GM12878 (cell line): ENCODE measurements at regions not wholly inside any gene's neighbourhood (a gene's known extent, or its start where the extent isn't known, plus 50 kb on each side); places are given as distances from the start of the nearest gene placed in this dataset.

Source experiments
- ATAC-seq: fragments of 200-7000 bp; cut with Tn5 transposase; 3 replicates; pipeline ENCODE4 v1.9.1; 2020; ENCODE audit warnings: mild to moderate bottlenecking, moderate library complexity
- BruUV-seq: library from RNA; stranded (reverse); fragments of 400-500 nt; replicated peaks from 2 replicates; lab custom pipeline; 2021; lab: Mats Ljungman, UMichigan
- CTCF ChIA-PET: fragments of 300-600 bp; sonication (Branson Sonifier 250); formaldehyde crosslinking; extraction: SDS; loops from one replicate; lab custom pipeline; 2021; ENCODE audit warnings: inconsistent platforms; lab: Yijun Ruan, JAX
- POLR2A ChIA-PET: fragments of 350-600 bp; formaldehyde crosslinking; extraction: SDS; loops from one replicate; lab custom pipeline; 2021; ENCODE audit warnings: inconsistent platforms; lab: Charles Lee
- RAD21 ChIA-PET: fragments of 300-600 bp; sonication (Branson Sonifier 250); formaldehyde crosslinking; loops from one replicate; lab custom pipeline; 2023; ENCODE audit warnings: antibody characterized with exemption; ENCODE audit not compliant: unreplicated experiment; lab: Charles Lee
- SMC1A ChIA-PET: fragments of 300-600 bp; sonication (Branson Sonifier 250); formaldehyde crosslinking; loops from one replicate; lab custom pipeline; 2023; ENCODE audit not compliant: unreplicated experiment, uncharacterized antibody; lab: Charles Lee
- DNase-seq: peaks from one replicate; pipeline ENCODE4 v3.0.0-alpha.2; 2011; ENCODE audit warnings: low read depth, low spot score
- FAIRE-seq: peaks from 3 replicates; lab custom pipeline; 2011; peaks lifted over from hg19 to GRCh38; lab: Jason Lieb, UNC
- H2AFZ ChIP-seq: 2 replicates; pipeline ENCODE4 v1.6.0; 2011; ENCODE audit warnings: low read depth, low read length, control low read depth; ENCODE audit not compliant: control insufficient read depth
- H3K27ac ChIP-seq: 2 replicates; pipeline ENCODE4 v1.5.1; 2011; ENCODE audit warnings: control low read depth; ENCODE audit not compliant: control insufficient read depth, insufficient read depth
- H3K27me3 ChIP-seq, 2 experiments: replicated peaks in 1 of 2; 2 replicates each; pipeline versions ENCODE4 v1.6.0 to v1.6.1; 2011; ENCODE audit warnings: low read length in 1 of 2; ENCODE audit not compliant: control insufficient read depth in 2 of 2, insufficient read depth in 2 of 2
- H3K36me3 ChIP-seq, 2 experiments: 2 replicates each; pipeline ENCODE4 v1.5.1; 2011; ENCODE audit warnings: low read length in 1 of 2; ENCODE audit not compliant: control insufficient read depth in 2 of 2, insufficient read depth in 2 of 2
- H3K4me1 ChIP-seq: 2 replicates; pipeline ENCODE4 v1.6.1; 2011; ENCODE audit warnings: mild to moderate bottlenecking, low read length, moderate library complexity, mixed read lengths; ENCODE audit not compliant: control insufficient read depth, insufficient read depth
- H3K4me2 ChIP-seq: 2 replicates; pipeline ENCODE4 v1.6.0; 2011; ENCODE audit warnings: control low read depth; ENCODE audit not compliant: control insufficient read depth, insufficient read depth
- H3K4me3 ChIP-seq: fragments of 200-600 bp; sonication (generic); 2 replicates; pipeline ENCODE4 v1.5.1; 2016
- H3K79me2 ChIP-seq: 2 replicates; pipeline ENCODE4 v1.6.0; 2011; ENCODE audit warnings: low read length; ENCODE audit not compliant: control insufficient read depth, insufficient read depth
- H3K9ac ChIP-seq: 2 replicates; pipeline ENCODE4 v1.8.0; 2011; ENCODE audit warnings: low read length, control low read depth, mixed read lengths; ENCODE audit not compliant: control insufficient read depth, insufficient read depth
- H3K9me3 ChIP-seq: replicated peaks from 3 replicates; pipeline ENCODE4 v1.5.1; 2011; ENCODE audit warnings: mild to moderate bottlenecking, low read length; ENCODE audit not compliant: control insufficient read depth, insufficient read depth
- H4K20me1 ChIP-seq: 2 replicates; pipeline ENCODE4 v1.6.0; 2011; ENCODE audit not compliant: control insufficient read depth, insufficient read depth
- HDAC2 ChIP-seq: fragments of 200-600 bp; sonication (generic); IDR thresholded peaks from 2 replicates; pipeline ENCODE4 v1.6.1; 2017
- IKZF2 ChIP-seq, 2 experiments: fragments of 450-650 bp; IDR thresholded peaks; 2 replicates each; pipeline ENCODE4 v1.6.1; 2017; ENCODE audit warnings: mild to moderate bottlenecking in 2 of 2, moderate library complexity in 2 of 2
- RUNX3 ChIP-seq: IDR thresholded peaks from 2 replicates; pipeline ENCODE4 v1.6.1; 2012; ENCODE audit warnings: low read length, inconsistent platforms
- WGBS: methylation state at CpG from one replicate; pipeline ENCODE4 v1.1.6; 2016; ENCODE audit warnings: low lambda C conversion rate; ENCODE audit not compliant: insufficient replicate concordance, insufficient coverage; ENCODE audit errors: missing lambda C conversion rate; 5-methylcytosine and 5-hydroxymethylcytosine counted together
- in situ Hi-C: fragments of 300-500 bp; cut with MboI; formaldehyde crosslinking; loops from 9 replicates; pipeline ENCODE4 v1.14.3; 2018; ENCODE audit warnings: mixed read lengths
- intact Hi-C: fragments of 100-400 bp; cut with micrococcal nuclease; formaldehyde crosslinking; loops from one replicate; pipeline ENCODE4 v1.14.2; 2022; ENCODE audit not compliant: unreplicated experiment
- TF ChIP-seq, protein P1 (sequence below): fragments of 450-650 bp; IDR thresholded peaks from 2 replicates; pipeline ENCODE4 v1.6.1; 2017; ENCODE audit warnings: borderline replicate concordance

DNA sequence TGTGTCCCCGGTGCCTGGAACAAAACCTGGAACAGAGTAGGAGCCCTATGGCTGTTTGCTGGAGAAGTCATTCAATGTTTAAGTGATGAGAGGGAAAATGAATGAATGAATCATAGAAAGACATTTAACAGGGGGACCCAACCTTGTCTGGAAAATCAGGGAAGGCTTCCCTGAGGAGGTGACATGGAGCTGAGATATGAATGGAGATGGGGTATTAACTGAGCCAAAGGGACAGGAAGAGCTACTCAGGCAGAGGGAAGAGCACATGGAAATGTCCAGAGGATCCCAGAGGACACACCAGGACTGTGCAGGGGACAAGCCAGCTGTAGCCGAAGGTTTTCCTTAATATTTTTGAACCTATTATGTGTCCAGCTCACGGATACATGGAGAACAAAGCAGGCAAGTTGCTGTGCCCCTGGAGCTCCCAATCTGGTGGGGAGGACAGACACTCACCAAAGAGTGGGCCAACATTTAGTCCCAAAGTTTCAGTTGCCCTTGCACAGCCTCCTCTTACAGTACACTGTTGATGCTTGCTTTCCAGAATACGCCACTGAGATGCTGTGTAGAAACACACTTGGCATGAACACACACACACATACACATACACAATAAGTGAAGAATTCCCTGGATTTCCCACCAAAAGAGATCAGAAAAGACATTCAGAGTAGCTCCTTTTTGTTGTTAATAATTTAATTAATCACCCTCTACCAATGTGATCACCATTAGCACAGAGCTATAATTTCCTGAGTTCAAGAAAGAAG is 77.0 kb upstream of the PTPN1 start:
- Histone ChIP-seq H3K4me2 (no peak overlapping the region), H3K27ac (no peak overlapping the region), H2AFZ (no peak overlapping the region), H3K4me1 (no peaks in the 10 kb centered on the region), H3K9me3 (no peaks in the 10 kb centered on the region), H3K4me3 (no peak overlapping the region), H4K20me1 (no peaks in the 10 kb centered on the region), H3K36me3 (no peaks in the 10 kb centered on the region)
- ATAC-seq: no peak
- no TSS peak for BruUV-seq
- CTCF ChIA-PET: interaction anchor here (0.8 kb wide), 1 partner anchor 31 kb away, joined by 3 read pairs; no protein-coding TSS in a partner anchor
- POLR2A ChIA-PET: no interaction called here
- intact Hi-C loops: no loop called here
- RAD21 ChIA-PET: no interaction called here
- SMC1A ChIA-PET: no interaction called here
- DNase-seq: no peak
- FAIRE-seq: no peak
- WGBS: 67% methylated on average over 4 of the region's 4 CpGs
- TF ChIP-seq, protein P1, sequence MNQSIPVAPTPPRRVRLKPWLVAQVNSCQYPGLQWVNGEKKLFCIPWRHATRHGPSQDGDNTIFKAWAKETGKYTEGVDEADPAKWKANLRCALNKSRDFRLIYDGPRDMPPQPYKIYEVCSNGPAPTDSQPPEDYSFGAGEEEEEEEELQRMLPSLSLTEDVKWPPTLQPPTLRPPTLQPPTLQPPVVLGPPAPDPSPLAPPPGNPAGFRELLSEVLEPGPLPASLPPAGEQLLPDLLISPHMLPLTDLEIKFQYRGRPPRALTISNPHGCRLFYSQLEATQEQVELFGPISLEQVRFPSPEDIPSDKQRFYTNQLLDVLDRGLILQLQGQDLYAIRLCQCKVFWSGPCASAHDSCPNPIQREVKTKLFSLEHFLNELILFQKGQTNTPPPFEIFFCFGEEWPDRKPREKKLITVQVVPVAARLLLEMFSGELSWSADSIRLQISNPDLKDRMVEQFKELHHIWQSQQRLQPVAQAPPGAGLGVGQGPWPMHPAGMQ: no peak
- TF ChIP-seq, all 136 proteins: peak for 0
- Histone ChIP-seq H3K79me2 (no peaks in the 10 kb centered on the region), H3K9ac (no peak overlapping the region), H3K27me3 (no peaks in the 10 kb centered on the region)
- in situ Hi-C loops: no loop called here

DNA sequence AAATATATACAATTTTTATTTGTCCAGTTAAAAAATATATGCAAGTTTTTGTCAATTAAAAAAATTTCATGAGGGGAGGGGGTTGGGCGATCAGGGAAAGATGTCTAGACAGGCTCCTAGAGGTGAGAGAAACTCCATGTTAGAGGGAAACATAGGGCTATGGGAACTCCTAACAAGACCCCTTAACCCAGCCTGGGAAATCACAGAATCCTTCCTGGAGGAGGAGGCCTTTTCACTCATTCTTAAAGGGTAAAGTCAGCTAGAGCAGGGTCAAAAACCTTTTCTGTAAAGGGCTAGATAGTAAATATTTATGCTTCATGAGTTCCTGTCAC is 75.9 kb upstream of the PTPN1 start:
- no peak overlapping the region for H2AFZ ChIP-seq
- no peak overlapping the region for H3K27ac ChIP-seq
- H3K9me3 ChIP-seq: no peaks in the 10 kb centered on the region
- H3K4me3 ChIP-seq: no peak overlapping the region
- FAIRE-seq (no peak), DNase-seq (no peak), ATAC-seq (no peak)
- no peak overlapping the region for H3K9ac ChIP-seq
- H3K4me2 ChIP-seq: no peak overlapping the region
- RAD21 ChIA-PET: no interaction called here
- POLR2A ChIA-PET: no interaction called here
- no peaks in the 10 kb centered on the region for H4K20me1 ChIP-seq
- in situ Hi-C loops (no loop called here), intact Hi-C loops (no loop called here)
- CTCF ChIA-PET: no interaction called here
- WGBS: 29% methylated on average over 1 of the region's 1 CpG
- no peaks in the 10 kb centered on the region for H3K79me2 ChIP-seq
- no TSS peak for BruUV-seq
- TF ChIP-seq IKZF2 (IDR thresholded peaks at IDR 0.05) (no peak), HDAC2 (no peak), RUNX3 (no peak)
- H3K4me1 ChIP-seq: no peaks in the 10 kb centered on the region
- H3K27me3 ChIP-seq: no peaks in the 10 kb centered on the region
- H3K36me3 ChIP-seq: no peaks in the 10 kb centered on the region
- SMC1A ChIA-PET: no interaction called here
